KMS-11 (cell line): ENCODE measurements at regions not wholly inside any gene's neighbourhood (a gene's known extent, or its start where the extent isn't known, plus 50 kb on each side); places are given as distances from the start of the nearest gene placed in this dataset.

Experiments used
- H2AFZ ChIP-seq: fragments of 200-600 bp; sonication (generic); 2 replicates; pipeline ENCODE4 v1.6.1; 2016; ENCODE audit warnings: antibody characterized with exemption, mixed run types, low read depth
- H3K27ac ChIP-seq: fragments of 200-600 bp; sonication (generic); 2 replicates; pipeline ENCODE4 v1.6.1; 2016; ENCODE audit warnings: mild to moderate bottlenecking, mixed run types
- H3K27me3 ChIP-seq: fragments of 200-600 bp; sonication (generic); 2 replicates; pipeline ENCODE4 v1.6.1; 2017; ENCODE audit warnings: mild to moderate bottlenecking, low read depth, mixed run types, moderate library complexity; ENCODE audit not compliant: insufficient read depth
- H3K36me3 ChIP-seq: fragments of 200-600 bp; sonication (generic); 2 replicates; pipeline ENCODE4 v1.6.1; 2017; ENCODE audit warnings: mild to moderate bottlenecking, mixed run types; ENCODE audit not compliant: insufficient read depth
- H3K4me1 ChIP-seq: fragments of 200-600 bp; sonication (generic); 2 replicates; pipeline ENCODE4 v1.6.1; 2016; ENCODE audit warnings: mild to moderate bottlenecking, low read depth, mixed run types; ENCODE audit not compliant: poor library complexity, severe bottlenecking
- H3K4me2 ChIP-seq: fragments of 200-600 bp; sonication (generic); 2 replicates; pipeline ENCODE4 v1.7.0; 2016; ENCODE audit warnings: mild to moderate bottlenecking, mixed run types
- H3K4me3 ChIP-seq: fragments of 200-600 bp; sonication (generic); IDR thresholded peaks from 2 replicates; pipeline ENCODE4 v1.6.1; 2017; ENCODE audit warnings: low read depth, low read length, mixed read lengths; ENCODE audit not compliant: insufficient read depth
- H3K79me2 ChIP-seq: fragments of 200-600 bp; sonication (generic); 2 replicates; pipeline ENCODE4 v1.6.1; 2016; ENCODE audit warnings: low read depth, mixed run types; ENCODE audit not compliant: insufficient read depth
- H3K9ac ChIP-seq: fragments of 200-600 bp; sonication (generic); 2 replicates; pipeline ENCODE4 v1.6.1; 2016; ENCODE audit warnings: mild to moderate bottlenecking, mixed run types
- H4K20me1 ChIP-seq: fragments of 200-600 bp; sonication (generic); 2 replicates; pipeline ENCODE4 v1.6.1; 2016; ENCODE audit warnings: mild to moderate bottlenecking, mixed run types; ENCODE audit not compliant: insufficient read depth
- CTCF ChIP-seq: fragments of 200-600 bp; sonication (generic); conservative IDR thresholded peaks from 2 replicates; pipeline ENCODE4 v1.6.1; 2017; ENCODE audit warnings: low read depth, mild to moderate bottlenecking, antibody characterized with exemption, low read length, moderate library complexity, mixed read lengths

GRCh38 chr7:33722383-33723101 lies 182.8 kb upstream of the BMPER start:
- no peak overlapping the region for H3K9ac ChIP-seq

GRCh38 chr7:33724201-33724600 lies 181.1 kb upstream of the BMPER start:
- no peak overlapping the region for H3K9ac ChIP-seq
- H3K4me2 ChIP-seq: no peak overlapping the region
- no peaks in the 10 kb centered on the region for H4K20me1 ChIP-seq
- H3K27ac ChIP-seq: no peak overlapping the region
- H3K27me3 ChIP-seq: no peaks in the 10 kb centered on the region
- H3K4me1 ChIP-seq: no peaks in the 10 kb centered on the region
- H3K79me2 ChIP-seq: no peaks in the 10 kb centered on the region
- no peaks in the 10 kb centered on the region for H3K36me3 ChIP-seq
- no peak overlapping the region for H2AFZ ChIP-seq
- H3K4me3 ChIP-seq: no peak overlapping the region
- no peak for TF ChIP-seq CTCF

More at GRCh38 chr7:33722383-33723101, 182.8 kb upstream of the BMPER start:
- H2AFZ ChIP-seq: no peak overlapping the region
- no peak overlapping the region for H3K4me2 ChIP-seq
- H3K79me2 ChIP-seq: no peaks in the 10 kb centered on the region
- H3K4me3 ChIP-seq: no peak overlapping the region
- H3K27ac ChIP-seq: no peak overlapping the region
- no peaks in the 10 kb centered on the region for H4K20me1 ChIP-seq
- no peaks in the 10 kb centered on the region for H3K27me3 ChIP-seq
- H3K36me3 ChIP-seq: no peaks in the 10 kb centered on the region
- H3K4me1 ChIP-seq: no peaks in the 10 kb centered on the region
- no peak for TF ChIP-seq CTCF

GRCh38 chr7:33725111-33726025 lies 180.0 kb upstream of the BMPER start:
- Histone ChIP-seq H3K79me2 (no peaks in the 10 kb centered on the region), H3K9ac (no peak overlapping the region), H3K36me3 (no peaks in the 10 kb centered on the region), H3K4me3 (no peak overlapping the region), H3K4me2 (no peak overlapping the region), H3K27me3 (no peaks in the 10 kb centered on the region), H4K20me1 (no peaks in the 10 kb centered on the region), H3K4me1 (no peaks in the 10 kb centered on the region), H3K27ac (no peak overlapping the region), H2AFZ (no peak overlapping the region)
- no peak for TF ChIP-seq CTCF

GRCh38 chr7:33726582-33726981 lies 178.8 kb upstream of the BMPER start:
- Histone ChIP-seq H4K20me1 (no peaks in the 10 kb centered on the region), H2AFZ (no peak overlapping the region), H3K4me1 (no peaks in the 10 kb centered on the region), H3K79me2 (no peaks in the 10 kb centered on the region), H3K9ac (no peak overlapping the region), H3K4me3 (no peak overlapping the region), H3K36me3 (no peaks in the 10 kb centered on the region), H3K4me2 (no peak overlapping the region), H3K27ac (no peak overlapping the region), H3K27me3 (no peaks in the 10 kb centered on the region)
- no peak for TF ChIP-seq CTCF
